K562 (cell line): ENCODE measurements at regions not wholly inside any gene's neighbourhood (a gene's known extent, or its start where the extent isn't known, plus 50 kb on each side); places are given as distances from the start of the nearest gene placed in this dataset.

Source experiments
- C11orf30 ChIP-seq: fragments of 450-650 bp; IDR thresholded peaks from 2 replicates; pipeline ENCODE4 v1.6.1; 2016; ENCODE audit warnings: low read depth, mild to moderate bottlenecking
- EHMT2 ChIP-seq: fragments of 450-650 bp; IDR thresholded peaks from 2 replicates; pipeline ENCODE4 v1.6.1; 2018; ENCODE audit warnings: antibody characterized with exemption
- FUS ChIP-seq: fragments of 200-400 bp; formaldehyde crosslinking; optimal IDR thresholded peaks from 2 replicates; pipeline ENCODE3; 2017; ENCODE audit warnings: low read depth, low read length
- HIVEP1 ChIP-seq: fragments of 250-450 bp; sonication (Bioruptor Pico); IDR thresholded peaks from 2 replicates; pipeline ENCODE4 v1.4.0; 2020; ENCODE audit warnings: mild to moderate bottlenecking
- MCM7 ChIP-seq, 2 experiments: fragments of 450-650 bp; IDR thresholded peaks; 2 replicates each; pipeline ENCODE4 v1.6.1; 2016 to 2018
- NR1H2 ChIP-seq: sonication (generic); formaldehyde crosslinking; IDR thresholded peaks from 2 replicates; pipeline ENCODE4 v1.4.0; 2020; ENCODE audit warnings: mild to moderate bottlenecking, missing genetic modification reagents
- NRF1 ChIP-seq, 2 experiments: fragments of 450-650 bp; IDR thresholded peaks in 1 of 2; conservative IDR thresholded peaks in 1 of 2; 2 replicates each; pipeline ENCODE4 v1.6.1; 2014; ENCODE audit warnings: mild to moderate bottlenecking in 2 of 2
- SRSF1 ChIP-seq: fragments of 200-400 bp; formaldehyde crosslinking; IDR thresholded peaks from 2 replicates; pipeline ENCODE4 v1.6.1; 2017; ENCODE audit warnings: mild to moderate bottlenecking, low read depth, low read length, moderate library complexity
- U2AF2 ChIP-seq: fragments of 200-400 bp; formaldehyde crosslinking; optimal IDR thresholded peaks from 2 replicates; pipeline ENCODE3; 2017; ENCODE audit warnings: low read depth, mild to moderate bottlenecking, low read length
- TF ChIP-seq, protein P1 (sequence below): fragments of 450-650 bp; IDR thresholded peaks from 2 replicates; pipeline ENCODE4 v1.6.1; 2016; ENCODE audit warnings: antibody characterized with exemption
- TF ChIP-seq, protein P2 (sequence below), 2 experiments: fragments of 200-800 bp in 1 of 2; sonication (Bioruptor generic) in 1 of 2; sonication (generic) in 1 of 2; formaldehyde crosslinking in 1 of 2; IDR thresholded peaks in 1 of 2; conservative IDR thresholded peaks in 1 of 2; 2 replicates each; pipeline versions ENCODE4 v1.5.0 to v1.6.1; 2016 to 2020; ENCODE audit warnings: missing compliant biosample characterization in 1 of 2, missing genetic modification characterization in 1 of 2, missing genetic modification reagents in 1 of 2
- TF ChIP-seq, protein P3 (sequence below): fragments of 250-450 bp; sonication (Bioruptor Pico); IDR thresholded peaks from 2 replicates; pipeline ENCODE4 v1.9.0; 2021; ENCODE audit warnings: mild to moderate bottlenecking, inconsistent platforms
- TF ChIP-seq, protein P4 (sequence below): sonication (generic); IDR thresholded peaks from 2 replicates; pipeline ENCODE4 v1.6.1; 2016

DNA sequence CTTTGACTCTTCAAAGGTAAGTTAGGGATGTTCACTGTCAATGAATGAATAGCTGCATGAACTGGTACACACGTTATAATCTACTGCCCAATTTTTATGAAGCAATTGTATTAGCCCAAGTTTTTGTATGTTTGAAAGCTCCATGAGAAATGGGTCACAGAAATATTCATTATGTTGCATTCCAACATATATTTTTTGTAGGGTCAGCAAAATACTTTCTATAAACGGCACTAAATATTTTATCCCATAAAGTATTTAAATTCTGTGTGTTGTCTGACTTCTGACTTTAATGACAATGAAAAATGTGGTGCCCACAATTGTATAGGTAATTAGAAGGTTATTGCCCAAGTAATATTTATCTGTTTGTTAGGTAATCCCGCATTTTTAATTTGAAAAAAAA, 466.0 kb downstream of the FAT4 start (continued):
- TF ChIP-seq, protein P1, sequence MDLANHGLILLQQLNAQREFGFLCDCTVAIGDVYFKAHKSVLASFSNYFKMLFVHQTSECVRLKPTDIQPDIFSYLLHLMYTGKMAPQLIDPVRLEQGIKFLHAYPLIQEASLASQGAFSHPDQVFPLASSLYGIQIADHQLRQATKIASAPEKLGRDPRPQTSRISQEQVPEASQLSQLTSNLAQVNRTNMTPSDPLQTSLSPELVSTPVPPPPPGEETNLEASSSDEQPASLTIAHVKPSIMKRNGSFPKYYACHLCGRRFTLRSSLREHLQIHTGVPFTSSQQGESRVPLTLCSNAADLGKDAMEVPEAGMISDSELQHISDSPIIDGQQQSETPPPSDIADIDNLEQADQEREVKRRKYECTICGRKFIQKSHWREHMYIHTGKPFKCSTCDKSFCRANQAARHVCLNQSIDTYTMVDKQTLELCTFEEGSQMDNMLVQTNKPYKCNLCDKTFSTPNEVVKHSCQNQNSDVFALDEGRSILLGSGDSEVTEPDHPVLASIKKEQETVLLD, result no peak
- TF ChIP-seq C11orf30 (peak; percentile 43; the same call in 1 of the 2 replicates), NRF1 (conservative IDR thresholded peaks at IDR 0.05 in 1 of 2, IDR thresholded peaks at IDR 0.05 in 1 of 2) (no peak), MCM7 (IDR thresholded peaks at IDR 0.05) (no peak), FUS (no peak), EHMT2 (no peak), SRSF1 (no peak), HIVEP1 (no peak), NR1H2 (CRISPR knock-in tag) (no peak), U2AF2 (no peak)
- TF ChIP-seq, protein P2, sequence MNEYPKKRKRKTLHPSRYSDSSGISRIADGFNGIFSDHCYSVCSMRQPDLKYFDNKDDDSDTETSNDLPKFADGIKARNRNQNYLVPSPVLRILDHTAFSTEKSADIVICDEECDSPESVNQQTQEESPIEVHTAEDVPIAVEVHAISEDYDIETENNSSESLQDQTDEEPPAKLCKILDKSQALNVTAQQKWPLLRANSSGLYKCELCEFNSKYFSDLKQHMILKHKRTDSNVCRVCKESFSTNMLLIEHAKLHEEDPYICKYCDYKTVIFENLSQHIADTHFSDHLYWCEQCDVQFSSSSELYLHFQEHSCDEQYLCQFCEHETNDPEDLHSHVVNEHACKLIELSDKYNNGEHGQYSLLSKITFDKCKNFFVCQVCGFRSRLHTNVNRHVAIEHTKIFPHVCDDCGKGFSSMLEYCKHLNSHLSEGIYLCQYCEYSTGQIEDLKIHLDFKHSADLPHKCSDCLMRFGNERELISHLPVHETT (CRISPR knock-in tag; conservative IDR thresholded peaks at IDR 0.05 in 1 of 2, IDR thresholded peaks at IDR 0.05 in 1 of 2), result no peak
- TF ChIP-seq, protein P3, sequence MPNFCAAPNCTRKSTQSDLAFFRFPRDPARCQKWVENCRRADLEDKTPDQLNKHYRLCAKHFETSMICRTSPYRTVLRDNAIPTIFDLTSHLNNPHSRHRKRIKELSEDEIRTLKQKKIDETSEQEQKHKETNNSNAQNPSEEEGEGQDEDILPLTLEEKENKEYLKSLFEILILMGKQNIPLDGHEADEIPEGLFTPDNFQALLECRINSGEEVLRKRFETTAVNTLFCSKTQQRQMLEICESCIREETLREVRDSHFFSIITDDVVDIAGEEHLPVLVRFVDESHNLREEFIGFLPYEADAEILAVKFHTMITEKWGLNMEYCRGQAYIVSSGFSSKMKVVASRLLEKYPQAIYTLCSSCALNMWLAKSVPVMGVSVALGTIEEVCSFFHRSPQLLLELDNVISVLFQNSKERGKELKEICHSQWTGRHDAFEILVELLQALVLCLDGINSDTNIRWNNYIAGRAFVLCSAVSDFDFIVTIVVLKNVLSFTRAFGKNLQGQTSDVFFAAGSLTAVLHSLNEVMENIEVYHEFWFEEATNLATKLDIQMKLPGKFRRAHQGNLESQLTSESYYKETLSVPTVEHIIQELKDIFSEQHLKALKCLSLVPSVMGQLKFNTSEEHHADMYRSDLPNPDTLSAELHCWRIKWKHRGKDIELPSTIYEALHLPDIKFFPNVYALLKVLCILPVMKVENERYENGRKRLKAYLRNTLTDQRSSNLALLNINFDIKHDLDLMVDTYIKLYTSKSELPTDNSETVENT (CRISPR knock-in tag), result no peak
- TF ChIP-seq, protein P4, sequence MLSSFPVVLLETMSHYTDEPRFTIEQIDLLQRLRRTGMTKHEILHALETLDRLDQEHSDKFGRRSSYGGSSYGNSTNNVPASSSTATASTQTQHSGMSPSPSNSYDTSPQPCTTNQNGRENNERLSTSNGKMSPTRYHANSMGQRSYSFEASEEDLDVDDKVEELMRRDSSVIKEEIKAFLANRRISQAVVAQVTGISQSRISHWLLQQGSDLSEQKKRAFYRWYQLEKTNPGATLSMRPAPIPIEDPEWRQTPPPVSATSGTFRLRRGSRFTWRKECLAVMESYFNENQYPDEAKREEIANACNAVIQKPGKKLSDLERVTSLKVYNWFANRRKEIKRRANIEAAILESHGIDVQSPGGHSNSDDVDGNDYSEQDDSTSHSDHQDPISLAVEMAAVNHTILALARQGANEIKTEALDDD, result no peak
